Activated B cell treated with CpG ODN at 0.5 μM for 24 hours (primary cell): ENCODE measurements at regions not wholly inside any gene's neighbourhood (a gene's known extent, or its start where the extent isn't known, plus 50 kb on each side); places are given as distances from the start of the nearest gene placed in this dataset.

ENCODE experiments used
- ATAC-seq: fragments of 200-7000 bp; cut with Tn5 transposase; one replicate; pipeline ENCODE4 v1.10.0; 2021; ENCODE audit warnings: low read depth, mild to moderate bottlenecking, moderate library complexity
- CTCF ChIA-PET: fragments of 350-600 bp; sonication (Branson Sonifier 250); formaldehyde crosslinking; loops from one replicate; lab custom pipeline; 2021; ENCODE audit warnings: antibody characterized with exemption; lab: Charles Lee
- POLR2A ChIA-PET: fragments of 350-600 bp; sonication (Branson Sonifier 250); formaldehyde crosslinking; loops from one replicate; lab custom pipeline; 2021; ENCODE audit warnings: antibody characterized with exemption; lab: Charles Lee
- DNase-seq: peaks from one replicate; pipeline ENCODE4 v3.0.0; 2022
- H3K27ac Mint-ChIP-seq: one replicate; pipeline ENCODE4 v1.8.0; 2020; ENCODE audit warnings: mixed read lengths
- H3K27me3 Mint-ChIP-seq: one replicate; pipeline ENCODE4 v1.8.0; 2021; ENCODE audit warnings: mixed read lengths
- H3K36me3 Mint-ChIP-seq: one replicate; pipeline ENCODE4 v1.8.0; 2021; ENCODE audit warnings: low read depth, mixed read lengths
- H3K4me1 Mint-ChIP-seq: one replicate; pipeline ENCODE4 v1.8.0; 2021; ENCODE audit warnings: mixed read lengths
- H3K4me3 Mint-ChIP-seq: one replicate; pipeline ENCODE4 v1.8.0; 2020; ENCODE audit warnings: mild to moderate bottlenecking, mixed read lengths
- H3K9me3 Mint-ChIP-seq: one replicate; pipeline ENCODE4 v1.8.0; 2020; ENCODE audit warnings: mixed read lengths
- CTCF ChIP-seq: fragments of 200-600 bp; IDR thresholded peaks from one replicate; pipeline ENCODE4 v1.8.0; 2022; ENCODE audit warnings: antibody characterized with exemption, mild to moderate bottlenecking
- intact Hi-C: fragments of 100-400 bp; cut with micrococcal nuclease; formaldehyde crosslinking; loops from one replicate; pipeline ENCODE4 v1.15.1; 2024

DNA sequence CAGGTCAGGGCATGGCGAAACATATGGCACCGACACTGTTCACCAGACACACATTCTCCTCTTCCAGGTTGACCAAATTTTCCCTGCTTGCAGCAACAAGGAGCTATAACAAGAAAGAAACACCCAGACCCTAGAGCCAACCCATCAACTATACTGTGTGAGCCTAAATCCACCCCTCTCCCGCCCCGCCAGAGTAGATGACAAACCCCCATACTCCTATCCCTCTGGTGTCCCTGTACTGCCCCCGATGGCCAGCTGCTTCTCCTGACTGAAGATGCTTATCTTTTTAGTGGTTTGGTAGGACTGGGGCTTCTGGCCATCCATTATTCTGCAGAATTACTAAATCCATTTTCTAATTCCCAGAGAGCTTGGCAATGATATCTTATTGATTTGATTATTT is 70.1 kb upstream of the EEPD1 start:
- no peak for DNase-seq
- Mint-ChIP-seq H3K27ac (no peak overlapping the region), H3K27me3 (no peaks in the 10 kb centered on the region), H3K4me3 (no peak overlapping the region), H3K4me1 (no peaks in the 10 kb centered on the region), H3K36me3 (no peaks in the 10 kb centered on the region), H3K9me3 (no peaks in the 10 kb centered on the region)
- TF ChIP-seq CTCF, result no peak
- intact Hi-C loops, result no loop called here
- CTCF ChIA-PET, result no interaction called here
- POLR2A ChIA-PET, result no interaction called here
- no peak for ATAC-seq

GRCh38 chr7:36083626-36084380 is 69.3 kb upstream of the EEPD1 start:
- POLR2A ChIA-PET, result no interaction called here
- intact Hi-C loops, result no loop called here

DNA sequence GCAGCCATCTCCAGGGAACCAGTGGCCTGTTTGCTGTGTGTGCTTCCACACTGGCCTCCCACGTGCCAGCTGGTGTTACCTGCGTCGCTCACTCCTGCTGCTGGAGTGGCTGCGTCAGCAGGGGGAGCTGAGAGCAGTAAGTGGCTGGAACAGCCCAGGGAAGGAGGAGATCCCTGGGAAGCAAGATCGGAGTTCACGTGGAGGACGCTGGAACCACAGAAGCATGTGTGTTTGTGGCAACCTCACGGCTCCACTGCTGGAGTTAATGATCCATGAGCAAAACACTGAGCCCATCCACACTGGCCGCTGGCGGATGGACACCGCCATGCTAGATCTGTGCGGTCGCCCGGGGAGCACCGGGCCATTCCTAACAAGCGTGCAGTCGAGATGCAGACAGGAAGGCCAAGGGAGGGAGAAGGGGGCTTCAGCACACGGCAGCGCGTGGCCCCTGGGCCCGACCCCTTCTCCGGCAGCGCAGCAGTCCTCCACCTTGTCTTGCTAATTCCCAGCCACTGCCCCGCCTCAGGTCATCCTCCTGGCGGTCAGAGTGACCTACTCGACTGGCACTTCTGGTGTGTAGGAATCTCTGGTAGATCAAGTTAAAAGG is 68.5 kb upstream of the EEPD1 start:
- intact Hi-C loops, result no loop called here
- Mint-ChIP-seq H3K4me1 (no peaks in the 10 kb centered on the region), H3K9me3 (no peaks in the 10 kb centered on the region), H3K4me3 (no peak overlapping the region), H3K36me3 (no peaks in the 10 kb centered on the region), H3K27me3 (no peaks in the 10 kb centered on the region), H3K27ac (no peak overlapping the region)
- DNase-seq (no peak), ATAC-seq (no peak)
- POLR2A ChIA-PET, result no interaction called here
- no peak for TF ChIP-seq CTCF
- CTCF ChIA-PET, result no interaction called here

More at GRCh38 chr7:36083626-36084380, 69.3 kb upstream of the EEPD1 start:
- CTCF ChIA-PET, result no interaction called here
- H3K27ac Mint-ChIP-seq, result no peak overlapping the region
- no peaks in the 10 kb centered on the region for H3K4me1 Mint-ChIP-seq
- no peak for ATAC-seq
- no peak overlapping the region for H3K4me3 Mint-ChIP-seq
- no peak for DNase-seq
- H3K27me3 Mint-ChIP-seq, result no peaks in the 10 kb centered on the region
- no peak for TF ChIP-seq CTCF
- no peaks in the 10 kb centered on the region for H3K9me3 Mint-ChIP-seq
- H3K36me3 Mint-ChIP-seq, result no peaks in the 10 kb centered on the region

- DNase-seq, result no peak
- no peak overlapping the region for H3K4me3 Mint-ChIP-seq
- H3K36me3 Mint-ChIP-seq, result no peaks in the 10 kb centered on the region
- ChIA-PET CTCF (no interaction called here), POLR2A (no interaction called here)
- intact Hi-C loops, result no loop called here
- H3K9me3 Mint-ChIP-seq, result no peaks in the 10 kb centered on the region
- no peak for TF ChIP-seq CTCF
- ATAC-seq, result no peak
- no peak overlapping the region for H3K27ac Mint-ChIP-seq
- no peaks in the 10 kb centered on the region for H3K4me1 Mint-ChIP-seq
- H3K27me3 Mint-ChIP-seq, result no peaks in the 10 kb centered on the region
Measured at GRCh38 chr7:36085096-36085495, 68.0 kb upstream of the EEPD1 start.

DNA sequence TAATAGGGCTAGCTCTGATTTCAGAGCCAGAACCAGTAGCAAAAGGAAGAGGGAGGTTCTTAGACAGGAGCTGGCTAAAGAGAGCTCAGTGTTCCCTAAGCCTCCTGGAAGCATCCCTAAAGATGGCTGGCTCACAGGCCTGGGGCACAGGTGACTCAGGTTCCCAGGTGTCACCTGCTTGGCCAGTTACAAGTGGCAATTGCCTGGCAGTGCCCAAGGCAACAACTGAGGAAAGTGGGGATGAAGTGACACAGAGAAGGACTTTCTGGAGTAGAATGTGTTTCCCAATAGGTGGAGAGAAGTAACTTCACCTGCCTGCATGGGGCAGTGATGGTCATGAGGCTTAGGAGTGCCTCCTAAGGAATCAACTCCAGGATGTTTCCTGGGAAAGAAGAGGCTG is 66.5 kb upstream of the EEPD1 start:
- no peaks in the 10 kb centered on the region for H3K27me3 Mint-ChIP-seq
- ATAC-seq, result no peak
- ChIA-PET CTCF (no interaction called here), POLR2A (no interaction called here)
- H3K4me1 Mint-ChIP-seq, result no peaks in the 10 kb centered on the region
- H3K27ac Mint-ChIP-seq, result no peak overlapping the region
- intact Hi-C loops, result no loop called here
- H3K9me3 Mint-ChIP-seq, result no peaks in the 10 kb centered on the region
- no peaks in the 10 kb centered on the region for H3K36me3 Mint-ChIP-seq
- DNase-seq, result no peak
- no peak overlapping the region for H3K4me3 Mint-ChIP-seq
- TF ChIP-seq CTCF, result no peak
